ENCODE measurements at regions not wholly inside any gene's neighbourhood (a gene's known extent, or its start where the extent isn't known, plus 50 kb on each side); places are given as distances from the start of the nearest gene placed in this dataset.

DNA sequence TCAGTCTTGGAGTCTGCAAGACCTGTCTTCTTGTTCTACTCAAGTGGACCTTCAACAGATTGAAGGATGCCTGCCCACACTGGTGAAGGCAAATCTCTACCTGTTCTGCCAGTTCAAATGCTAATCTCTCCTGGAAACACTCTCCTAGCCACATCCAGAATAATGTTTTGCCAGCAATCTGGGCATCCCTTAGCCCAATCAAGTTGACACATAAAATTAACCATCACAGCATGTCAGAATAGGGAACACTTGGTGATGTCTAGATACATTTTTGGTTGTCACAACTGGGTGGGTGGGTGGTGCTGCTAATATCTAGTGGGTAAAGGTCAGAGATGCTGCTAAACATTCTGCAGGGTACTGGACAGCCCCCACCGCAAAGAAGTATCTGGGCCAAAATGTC is 744.9 kb upstream of the SOX9 start:
- intact Hi-C loops (cut with DNase I), result no loop called here
- no peak for TF ChIP-seq CTCF (IDR thresholded peaks at IDR 0.05)
- Histone ChIP-seq H3K4me3 (no peak overlapping the region), H3K27ac (no peak overlapping the region), H3K36me3 (no peaks in the 10 kb centered on the region), H3K9me3 (no peaks in the 10 kb centered on the region), H3K27me3 (no peaks in the 10 kb centered on the region), H3K4me1 (no peaks in the 10 kb centered on the region)
- ATAC-seq, result no peak
- no peak for DNase-seq
- 83 to 92% methylated on average over 1 of the region's 1 CpG for WGBS, 2 donors

- Histone ChIP-seq H3K27me3 (no peaks in the 10 kb centered on the region), H3K36me3 (no peaks in the 10 kb centered on the region), H3K4me3 (no peak overlapping the region), H3K9me3 (no peaks in the 10 kb centered on the region), H3K4me1 (no peaks in the 10 kb centered on the region), H3K27ac (no peak overlapping the region)
- DNase-seq (no peak), ATAC-seq (no peak)
- intact Hi-C loops (cut with DNase I), result no loop called here
- TF ChIP-seq CTCF (IDR thresholded peaks at IDR 0.05), result no peak
- 67 to 75% methylated on average over 6 of the region's 6 CpGs for WGBS, 2 donors
Observed at GRCh38 chr17:71376933-71377332, 743.9 kb upstream of the SOX9 start.

DNA sequence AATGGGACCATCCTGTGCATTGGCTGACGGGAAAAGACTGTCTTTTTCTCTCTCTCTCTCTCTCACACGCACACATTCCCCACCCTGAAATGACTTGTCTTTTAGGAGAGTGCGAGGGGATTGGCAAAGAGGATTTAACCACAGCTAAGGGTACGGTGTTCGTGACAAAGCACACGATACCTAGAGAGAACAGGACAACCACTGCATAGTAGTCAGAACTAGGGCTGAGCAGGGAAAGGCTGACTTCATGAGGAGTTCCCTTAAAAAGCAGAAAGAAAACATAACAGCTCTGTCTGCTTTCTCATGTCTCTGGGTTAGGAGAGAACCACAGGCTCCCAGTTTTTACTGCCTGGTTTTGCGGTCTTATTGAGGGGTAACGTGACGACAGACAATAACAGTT is 742.8 kb upstream of the SOX9 start:
- intact Hi-C loops (cut with DNase I), result no loop called here
- no peak overlapping the region for H3K4me3 ChIP-seq
- ATAC-seq (no peak), DNase-seq (no peak)
- no peaks in the 10 kb centered on the region for H3K27me3 ChIP-seq
- TF ChIP-seq CTCF (IDR thresholded peaks at IDR 0.05), result no peak
- WGBS, 2 donors, result 66 to 68% methylated on average over 9 of the region's 9 CpGs
- H3K36me3 ChIP-seq, result no peaks in the 10 kb centered on the region
- no peaks in the 10 kb centered on the region for H3K4me1 ChIP-seq
- no peaks in the 10 kb centered on the region for H3K9me3 ChIP-seq
- H3K27ac ChIP-seq, result no peak overlapping the region

- Histone ChIP-seq H3K4me1 (no peaks in the 10 kb centered on the region), H3K27ac (no peak overlapping the region), H3K36me3 (no peaks in the 10 kb centered on the region), H3K9me3 (no peaks in the 10 kb centered on the region), H3K27me3 (no peaks in the 10 kb centered on the region), H3K4me3 (no peak overlapping the region)
- intact Hi-C loops (cut with DNase I), result no loop called here
- 45 to 46% methylated on average over 3 of the region's 3 CpGs for WGBS, 2 donors
- DNase-seq (no peak), ATAC-seq (no peak)
- TF ChIP-seq CTCF (IDR thresholded peaks at IDR 0.05), result no peak
Observed at GRCh38 chr17:71378741-71379140, 742.1 kb upstream of the SOX9 start.

- Histone ChIP-seq H3K27ac (no peak overlapping the region), H3K4me3 (no peak overlapping the region), H3K27me3 (no peaks in the 10 kb centered on the region), H3K4me1 (no peaks in the 10 kb centered on the region), H3K9me3 (no peaks in the 10 kb centered on the region), H3K36me3 (no peaks in the 10 kb centered on the region)
- intact Hi-C loops (cut with DNase I), result no loop called here
- DNase-seq, result no peak
- ATAC-seq, result no peak
- no peak for TF ChIP-seq CTCF (IDR thresholded peaks at IDR 0.05)
Observed at GRCh38 chr17:71379512-71379911, 741.3 kb upstream of the SOX9 start.
